OCI-LY3 (cell line): ENCODE measurements at regions not wholly inside any gene's neighbourhood (a gene's known extent, or its start where the extent isn't known, plus 50 kb on each side); places are given as distances from the start of the nearest gene placed in this dataset.

Experiments used
- EZH2phosphoT487 ChIP-seq: fragments of 200-600 bp; shearing (Covaris generic); IDR thresholded peaks from 2 replicates; pipeline ENCODE4 v1.6.1; 2018; ENCODE audit warnings: antibody characterized with exemption, mixed run types, low read depth
- TF ChIP-seq, protein P1 (sequence below): fragments of 200-600, 300-600 bp; sonication (generic); IDR thresholded peaks from 2 replicates; pipeline ENCODE4 v1.5.1; 2014; ENCODE audit warnings: antibody characterized with exemption, low read length, low read depth

GRCh38 chr11:121870206-121871045 lies 245.6 kb downstream of the BLID start:
- TF ChIP-seq, protein P1, sequence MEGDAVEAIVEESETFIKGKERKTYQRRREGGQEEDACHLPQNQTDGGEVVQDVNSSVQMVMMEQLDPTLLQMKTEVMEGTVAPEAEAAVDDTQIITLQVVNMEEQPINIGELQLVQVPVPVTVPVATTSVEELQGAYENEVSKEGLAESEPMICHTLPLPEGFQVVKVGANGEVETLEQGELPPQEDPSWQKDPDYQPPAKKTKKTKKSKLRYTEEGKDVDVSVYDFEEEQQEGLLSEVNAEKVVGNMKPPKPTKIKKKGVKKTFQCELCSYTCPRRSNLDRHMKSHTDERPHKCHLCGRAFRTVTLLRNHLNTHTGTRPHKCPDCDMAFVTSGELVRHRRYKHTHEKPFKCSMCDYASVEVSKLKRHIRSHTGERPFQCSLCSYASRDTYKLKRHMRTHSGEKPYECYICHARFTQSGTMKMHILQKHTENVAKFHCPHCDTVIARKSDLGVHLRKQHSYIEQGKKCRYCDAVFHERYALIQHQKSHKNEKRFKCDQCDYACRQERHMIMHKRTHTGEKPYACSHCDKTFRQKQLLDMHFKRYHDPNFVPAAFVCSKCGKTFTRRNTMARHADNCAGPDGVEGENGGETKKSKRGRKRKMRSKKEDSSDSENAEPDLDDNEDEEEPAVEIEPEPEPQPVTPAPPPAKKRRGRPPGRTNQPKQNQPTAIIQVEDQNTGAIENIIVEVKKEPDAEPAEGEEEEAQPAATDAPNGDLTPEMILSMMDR = no peak
- no peak for TF ChIP-seq EZH2phosphoT487
